Stimulated activated CD8-positive, alpha-beta memory T cell treated with anti-CD3 and anti-CD28 coated beads, Interleukin-2, amount 100 ng/mL, for 1 hour (primary cell): ENCODE measurements at regions not wholly inside any gene's neighbourhood (a gene's known extent, or its start where the extent isn't known, plus 50 kb on each side); places are given as distances from the start of the nearest gene placed in this dataset.
"Not testable (repeated sequence)": the region's sequence is repeated elsewhere in the genome, so short reads cannot be mapped to it uniquely, and the experiment has no call there.

Experiments used
- DNase-seq, 2 donors: peaks; one replicate each; pipeline ENCODE4 v3.0.0-alpha.2; 2020; ENCODE audit warnings: low read depth in 2 of 2

- not testable (repeated sequence) for DNase-seq
Observed at GRCh38 chr2:87675487-87675886, 72.4 kb upstream of the PLGLB2 start.

- DNase-seq, result not testable (repeated sequence)
Observed at GRCh38 chr2:87677421-87677923, 70.4 kb upstream of the PLGLB2 start.

- not testable (repeated sequence) for DNase-seq
Observed at GRCh38 chr2:87678742-87679173, 69.1 kb upstream of the PLGLB2 start.

GRCh38 chr2:87679950-87680349 lies 67.9 kb upstream of the PLGLB2 start:
- DNase-seq, result not testable (repeated sequence)

- DNase-seq, result not testable (repeated sequence)
Observed at GRCh38 chr2:87680691-87681090, 67.2 kb upstream of the PLGLB2 start.

- not testable (repeated sequence) for DNase-seq
Observed at GRCh38 chr2:87683451-87683850, 64.4 kb upstream of the PLGLB2 start.

- DNase-seq, result not testable (repeated sequence)
Observed at GRCh38 chr2:87683961-87684360, 63.9 kb upstream of the PLGLB2 start.

GRCh38 chr2:87685558-87685957 lies 62.3 kb upstream of the PLGLB2 start:
- not testable (repeated sequence) for DNase-seq

GRCh38 chr2:87686873-87687549 lies 60.9 kb upstream of the PLGLB2 start:
- not testable (repeated sequence) for DNase-seq

GRCh38 chr2:87687550-87688270 lies 60.2 kb upstream of the PLGLB2 start:
- not testable (repeated sequence) for DNase-seq

- not testable (repeated sequence) for DNase-seq
Observed at GRCh38 chr2:87691899-87692592, 55.8 kb upstream of the PLGLB2 start.

GRCh38 chr2:87692914-87693313 lies 55.0 kb upstream of the PLGLB2 start:
- not testable (repeated sequence) for DNase-seq

- DNase-seq, result not testable (repeated sequence)
Observed at GRCh38 chr2:87693882-87694281, 54.0 kb upstream of the PLGLB2 start.

- DNase-seq, result not testable (repeated sequence)
Observed at GRCh38 chr2:87695596-87696323, 52.1 kb upstream of the PLGLB2 start.
